Muscle of leg (tissue), 3 donors: ENCODE measurements at regions not wholly inside any gene's neighbourhood (a gene's known extent, or its start where the extent isn't known, plus 50 kb on each side); places are given as distances from the start of the nearest gene placed in this dataset.
"Not testable (repeated sequence)": the region's sequence is repeated elsewhere in the genome, so short reads cannot be mapped to it uniquely, and the experiment has no call there.

Source experiments
- DNase-seq: peaks from one replicate; pipeline ENCODE4 v3.0.0; 2013
- H3K27ac ChIP-seq: one replicate; pipeline ENCODE4 v1.5.1; 2013; ENCODE audit warnings: mild to moderate bottlenecking, low read length, control low read depth
- H3K27me3 ChIP-seq: one replicate; pipeline ENCODE4 v1.6.1; 2013; ENCODE audit warnings: low read length; ENCODE audit not compliant: control insufficient read depth, insufficient read depth
- H3K36me3 ChIP-seq: one replicate; pipeline ENCODE4 v1.6.1; 2013; ENCODE audit warnings: low read length; ENCODE audit not compliant: control insufficient read depth, insufficient read depth
- H3K4me1 ChIP-seq: one replicate; pipeline ENCODE4 v1.6.1; 2013; ENCODE audit warnings: low read length; ENCODE audit not compliant: control insufficient read depth, insufficient read depth
- H3K4me3 ChIP-seq: one replicate; pipeline ENCODE4 v1.5.1; 2013; ENCODE audit warnings: low read length, control low read depth
- H3K9me3 ChIP-seq: replicated peaks from 2 replicates; pipeline ENCODE4 v1.6.1; 2013; ENCODE audit warnings: low read depth, low read length; ENCODE audit not compliant: control insufficient read depth
- WGBS: methylation state at CpG from one replicate; pipeline ENCODE4 v1.1.5; 2013; ENCODE audit warnings: missing lambda C conversion rate; ENCODE audit not compliant: insufficient coverage; 5-methylcytosine and 5-hydroxymethylcytosine counted together

DNA sequence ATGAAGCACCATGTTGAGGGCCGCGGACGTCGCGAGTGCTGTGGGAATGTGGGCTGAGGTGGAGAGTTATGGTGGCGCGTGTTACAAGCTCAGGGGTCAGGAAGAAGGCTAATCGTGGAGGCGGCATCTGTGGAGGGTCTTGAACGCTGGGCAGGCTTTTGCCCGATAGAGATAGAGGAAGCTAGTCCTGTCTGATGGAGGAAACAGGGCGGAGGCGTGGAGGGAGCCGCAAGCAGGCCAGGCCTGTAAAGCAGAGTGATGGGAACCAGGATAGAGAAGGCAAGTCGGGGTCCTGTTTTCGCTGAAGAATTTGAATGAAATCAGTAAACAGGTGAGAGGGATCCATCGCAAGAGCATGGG, 2654.3 kb upstream of the DEFB115 start:
- H3K36me3 ChIP-seq, H3K27ac ChIP-seq, DNase-seq, H3K4me3 ChIP-seq, H3K4me1 ChIP-seq, H3K9me3 ChIP-seq, H3K27me3 ChIP-seq: not testable (repeated sequence)
- 42% methylated on average over 12 of the region's 17 CpGs for WGBS

DNA sequence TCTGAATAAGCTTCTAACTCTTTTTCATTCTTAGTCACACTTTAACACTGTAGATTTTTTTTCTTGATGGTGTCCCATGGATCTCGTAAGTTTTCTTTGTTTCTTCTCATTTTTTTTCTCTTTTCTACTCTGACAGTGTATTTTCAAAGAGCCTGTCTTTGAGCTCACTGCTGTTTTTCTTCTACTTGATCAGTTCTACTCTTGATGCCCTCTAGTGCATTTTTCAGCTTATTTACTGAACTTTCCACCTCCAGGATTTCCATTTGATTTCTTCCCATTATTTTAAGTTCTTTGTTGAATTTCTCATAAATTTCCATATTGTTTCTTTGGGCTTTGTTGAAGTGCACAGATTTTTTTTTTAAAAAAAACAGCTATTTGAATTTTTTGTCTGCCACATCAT, 2641.1 kb upstream of the DEFB115 start:
- Histone ChIP-seq H3K4me3 (no peak overlapping the region), H3K4me1 (no peaks in the 10 kb centered on the region), H3K27ac (no peak overlapping the region), H3K27me3 (no peaks in the 10 kb centered on the region), H3K9me3 (peaks cover 20% of the 10 kb centered on the region), H3K36me3 (no peaks in the 10 kb centered on the region)
- no CpG with 5 or more reads among the region's 1 CpG for WGBS
- DNase-seq: no peak

DNA sequence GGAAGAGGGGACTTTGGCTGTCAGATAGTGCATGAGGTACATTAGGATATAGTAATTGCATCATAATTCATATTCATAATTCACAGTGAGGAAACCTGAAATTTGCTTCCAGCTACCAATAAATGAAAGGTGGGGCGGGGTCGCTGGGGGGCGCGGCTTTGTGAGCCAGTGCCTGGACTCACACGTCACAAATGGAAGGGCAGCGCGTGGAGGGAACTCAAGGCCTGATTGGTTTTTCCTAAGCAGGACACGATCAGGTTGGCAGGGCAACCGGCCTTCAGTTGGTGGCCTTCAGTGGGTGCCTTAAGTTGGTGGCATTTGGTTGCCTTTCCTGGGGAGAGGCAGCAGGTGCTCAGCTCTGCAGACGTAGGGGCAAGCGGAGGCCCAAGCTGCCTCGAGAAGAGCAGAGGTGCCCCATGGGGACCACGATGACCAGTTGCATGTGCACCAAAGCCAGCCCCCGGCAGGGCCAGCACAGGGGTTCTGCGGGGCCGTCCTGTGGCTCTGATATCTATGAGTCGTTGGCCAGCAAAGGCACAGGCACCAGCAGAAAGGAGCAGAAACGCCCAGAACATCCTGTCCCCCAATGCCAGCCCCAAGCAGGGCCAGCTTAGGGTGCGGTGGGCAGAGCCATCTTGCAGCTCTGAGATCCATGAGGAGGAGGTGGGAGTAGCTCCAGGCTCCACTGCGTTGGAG, 2637.4 kb upstream of the DEFB115 start:
- peaks cover 19% of the 10 kb centered on the region for H3K9me3 ChIP-seq
- not testable (repeated sequence) for H3K27ac ChIP-seq, H3K27me3 ChIP-seq, H3K4me3 ChIP-seq, H3K36me3 ChIP-seq, H3K4me1 ChIP-seq, DNase-seq
- 84% methylated on average over 20 of the region's 20 CpGs for WGBS

DNA sequence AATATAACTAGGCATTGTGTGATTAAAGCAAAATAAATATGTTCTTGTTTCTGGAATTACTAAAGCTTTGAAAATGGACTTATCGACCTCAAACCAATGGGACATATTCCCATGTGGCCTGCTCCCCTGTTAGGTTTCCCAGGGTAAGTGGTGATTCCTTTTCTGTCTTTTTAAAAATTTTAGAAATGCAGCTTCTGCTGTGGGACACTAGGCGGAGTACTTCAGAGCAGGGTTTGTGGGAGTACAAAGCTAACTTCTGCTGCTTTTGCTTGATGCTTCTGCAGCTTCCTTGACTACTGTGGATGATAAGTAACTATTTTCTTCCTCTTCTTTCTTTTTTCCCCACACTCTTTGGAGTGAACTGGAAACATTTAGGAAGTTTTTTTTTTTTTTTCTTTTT, 2632.4 kb upstream of the DEFB115 start:
- H3K4me3 ChIP-seq, H3K27me3 ChIP-seq, H3K36me3 ChIP-seq, DNase-seq, H3K4me1 ChIP-seq, H3K27ac ChIP-seq, H3K9me3 ChIP-seq: not testable (repeated sequence)
- WGBS: no CpG with 5 or more reads among the region's 2 CpGs

DNA sequence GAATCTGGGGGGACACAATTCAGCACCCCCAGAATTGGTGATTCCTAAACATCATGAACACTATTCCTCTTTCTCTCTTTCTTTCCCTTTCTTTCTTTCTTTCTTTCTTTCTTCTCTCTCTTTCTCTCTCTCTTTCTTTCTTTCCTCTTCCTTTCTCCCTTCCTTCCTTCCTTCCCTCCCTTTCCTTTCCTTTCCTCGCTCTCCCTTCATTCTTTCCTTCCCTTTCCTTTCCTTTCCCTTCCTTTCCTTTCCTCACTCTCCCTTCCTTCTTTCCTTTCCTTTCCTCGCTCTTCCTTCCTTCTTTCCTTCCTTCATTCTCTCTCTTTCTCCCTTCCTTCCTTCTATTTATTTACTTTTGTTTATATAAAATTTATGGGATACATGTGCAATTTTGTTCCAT, 2616.6 kb upstream of the DEFB115 start:
- H3K27ac ChIP-seq, H3K27me3 ChIP-seq, H3K36me3 ChIP-seq, H3K4me3 ChIP-seq, DNase-seq, H3K4me1 ChIP-seq, H3K9me3 ChIP-seq: not testable (repeated sequence)
- WGBS: 41% methylated on average over 1 of the region's 2 CpGs
